ENCODE measurements at regions not wholly inside any gene's neighbourhood (a gene's known extent, or its start where the extent isn't known, plus 50 kb on each side); places are given as distances from the start of the nearest gene placed in this dataset.
"Not testable (repeated sequence)": the region's sequence is repeated elsewhere in the genome, so short reads cannot be mapped to it uniquely, and the experiment has no call there.

GRCh38 chr5:36772276-36773140, 104.1 kb upstream of the NIPBL start:
- Histone ChIP-seq H3K27ac (ENCODE audit: low read length) (no peak overlapping the region), H3K36me3 (ENCODE audit: insufficient read depth, low read length) (no peaks in the 10 kb centered on the region), H3K4me1 (ENCODE audit: insufficient read depth, low read length) (no peaks in the 10 kb centered on the region), H4K20me1 (ENCODE audit: insufficient read depth, low read length) (no peaks in the 10 kb centered on the region), H3K27me3 (ENCODE audit: insufficient read depth, low read length, poor library complexity) (peaks cover 4% of the 10 kb centered on the region), H3K4me3 (ENCODE audit: low read depth in 1 of 2, low read length in 2 of 2) (no peak overlapping the region), H3K9ac (ENCODE audit: low read depth, low read length) (no peak overlapping the region), H3K9me3 (ENCODE audit: insufficient read depth, low read length, severe bottlenecking) (no peaks in the 10 kb centered on the region), H2AFZ (ENCODE audit: low read depth, low read length) (no peak overlapping the region), H3K4me2 (ENCODE audit: insufficient read depth, low read length) (no peak overlapping the region), H3K79me2 (ENCODE audit: insufficient read depth, low read length) (no peaks in the 10 kb centered on the region)
- no peak for TF ChIP-seq EZH2 (IDR thresholded peaks at IDR 0.05; ENCODE audit: borderline replicate concordance, low read depth, low read length, severe bottlenecking)
- no peak for TF ChIP-seq CTCF (IDR thresholded peaks at IDR 0.05; ENCODE audit: borderline replicate concordance, extremely low read depth, low read length, poor library complexity, severe bottlenecking)
- DNase-seq = no peak
- no peak for ATAC-seq (ENCODE audit: insufficient read depth, low read depth)

GRCh38 chr5:36777105-36777757, 99.3 kb upstream of the NIPBL start:
- Histone ChIP-seq H3K27me3 (ENCODE audit: insufficient read depth, low read length, poor library complexity) (peaks cover 18% of the 10 kb centered on the region), H3K4me3 (ENCODE audit: low read depth in 1 of 2, low read length in 2 of 2) (no peak overlapping the region), H3K4me2 (ENCODE audit: insufficient read depth, low read length) (no peak overlapping the region), H3K79me2 (ENCODE audit: insufficient read depth, low read length) (no peaks in the 10 kb centered on the region), H3K9ac (ENCODE audit: low read depth, low read length) (no peak overlapping the region), H3K27ac (ENCODE audit: low read length) (no peak overlapping the region), H3K4me1 (ENCODE audit: insufficient read depth, low read length) (no peaks in the 10 kb centered on the region), H3K9me3 (ENCODE audit: insufficient read depth, low read length, severe bottlenecking) (no peaks in the 10 kb centered on the region), H2AFZ (ENCODE audit: low read depth, low read length) (no peak overlapping the region), H4K20me1 (ENCODE audit: insufficient read depth, low read length) (no peaks in the 10 kb centered on the region), H3K36me3 (ENCODE audit: insufficient read depth, low read length) (no peaks in the 10 kb centered on the region)
- no peak for DNase-seq
- ATAC-seq (ENCODE audit: insufficient read depth, low read depth) = no peak
- peak; percentile 28 for TF ChIP-seq CTCF (IDR thresholded peaks at IDR 0.05; ENCODE audit: borderline replicate concordance, extremely low read depth, low read length, poor library complexity, severe bottlenecking)
- TF ChIP-seq EZH2 (IDR thresholded peaks at IDR 0.05; ENCODE audit: borderline replicate concordance, low read depth, low read length, severe bottlenecking) = no peak

GRCh38 chr5:36778336-36778735, 98.2 kb upstream of the NIPBL start:
- H3K36me3 ChIP-seq (ENCODE audit: insufficient read depth, low read length) = no peaks in the 10 kb centered on the region

GRCh38 chr5:36782612-36783011, 94.0 kb upstream of the NIPBL start:
- not testable (repeated sequence) for H3K79me2 ChIP-seq (ENCODE audit: insufficient read depth, low read length); H3K9ac ChIP-seq (ENCODE audit: low read depth, low read length); H3K4me1 ChIP-seq (ENCODE audit: insufficient read depth, low read length); H3K9me3 ChIP-seq (ENCODE audit: insufficient read depth, low read length, severe bottlenecking); H3K36me3 ChIP-seq (ENCODE audit: insufficient read depth, low read length); ATAC-seq (ENCODE audit: insufficient read depth, low read depth); H3K27ac ChIP-seq (ENCODE audit: low read length); DNase-seq; H4K20me1 ChIP-seq (ENCODE audit: insufficient read depth, low read length); H2AFZ ChIP-seq (ENCODE audit: low read depth, low read length); H3K4me3 ChIP-seq (ENCODE audit: low read depth in 1 of 2, low read length in 2 of 2); H3K4me2 ChIP-seq (ENCODE audit: insufficient read depth, low read length)
- H3K27me3 ChIP-seq (ENCODE audit: insufficient read depth, low read length, poor library complexity) = peaks cover 22% of the 10 kb centered on the region

More at GRCh38 chr5:36778336-36778735, 98.2 kb upstream of the NIPBL start:
- H3K9ac ChIP-seq (ENCODE audit: low read depth, low read length) = no peak overlapping the region
- no peaks in the 10 kb centered on the region for H4K20me1 ChIP-seq (ENCODE audit: insufficient read depth, low read length)
- H3K9me3 ChIP-seq (ENCODE audit: insufficient read depth, low read length, severe bottlenecking) = no peaks in the 10 kb centered on the region
- no peaks in the 10 kb centered on the region for H3K79me2 ChIP-seq (ENCODE audit: insufficient read depth, low read length)
- DNase-seq = no peak
- TF ChIP-seq CTCF (IDR thresholded peaks at IDR 0.05; ENCODE audit: borderline replicate concordance, extremely low read depth, low read length, poor library complexity, severe bottlenecking) (no peak), EZH2 (IDR thresholded peaks at IDR 0.05; ENCODE audit: borderline replicate concordance, low read depth, low read length, severe bottlenecking) (no peak)
- H2AFZ ChIP-seq (ENCODE audit: low read depth, low read length) = no peak overlapping the region
- no peak overlapping the region for H3K4me2 ChIP-seq (ENCODE audit: insufficient read depth, low read length)
- peaks cover 16% of the 10 kb centered on the region for H3K27me3 ChIP-seq (ENCODE audit: insufficient read depth, low read length, poor library complexity)
- no peak overlapping the region for H3K4me3 ChIP-seq (ENCODE audit: low read depth in 1 of 2, low read length in 2 of 2)
- H3K4me1 ChIP-seq (ENCODE audit: insufficient read depth, low read length) = no peaks in the 10 kb centered on the region
- no peak for ATAC-seq (ENCODE audit: insufficient read depth, low read depth)
- no peak overlapping the region for H3K27ac ChIP-seq (ENCODE audit: low read length)
